IPS DF 6.9 (cell line): ENCODE measurements at regions not wholly inside any gene's neighbourhood (a gene's known extent, or its start where the extent isn't known, plus 50 kb on each side); places are given as distances from the start of the nearest gene placed in this dataset.

ENCODE experiments used
- DNase-seq: peaks from one replicate; pipeline ENCODE4 v3.0.0-alpha.2; 2013; ENCODE audit warnings: low read depth, low spot score
- H3K27ac ChIP-seq: one replicate; pipeline ENCODE4 v1.5.1; 2013; ENCODE audit warnings: low read length, control low read depth
- H3K27me3 ChIP-seq: 2 replicates; pipeline ENCODE4 v1.6.1; 2013; ENCODE audit warnings: mild to moderate bottlenecking, low read length; ENCODE audit not compliant: control insufficient read depth, insufficient read depth
- H3K36me3 ChIP-seq: 2 replicates; pipeline ENCODE4 v1.6.1; 2013; ENCODE audit warnings: low read length; ENCODE audit not compliant: control insufficient read depth, insufficient read depth
- H3K4me1 ChIP-seq: 2 replicates; pipeline ENCODE4 v1.6.1; 2013; ENCODE audit warnings: low read length; ENCODE audit not compliant: control insufficient read depth, insufficient read depth
- H3K4me3 ChIP-seq: 2 replicates; pipeline ENCODE4 v1.5.1; 2013; ENCODE audit warnings: mild to moderate bottlenecking, low read length
- H3K9me3 ChIP-seq: 2 replicates; pipeline ENCODE4 v1.6.1; 2013; ENCODE audit warnings: low read length, inconsistent platforms; ENCODE audit not compliant: control insufficient read depth, insufficient read depth
- WGBS: extraction: QIAGEN DNeasy Blood & Tissue Kit; methylation state at CpG from one replicate; pipeline ENCODE4 v1.1.7; 2013; ENCODE audit warnings: mixed read lengths, missing lambda C conversion rate; ENCODE audit not compliant: insufficient read length, insufficient coverage; 5-methylcytosine and 5-hydroxymethylcytosine counted together

DNA sequence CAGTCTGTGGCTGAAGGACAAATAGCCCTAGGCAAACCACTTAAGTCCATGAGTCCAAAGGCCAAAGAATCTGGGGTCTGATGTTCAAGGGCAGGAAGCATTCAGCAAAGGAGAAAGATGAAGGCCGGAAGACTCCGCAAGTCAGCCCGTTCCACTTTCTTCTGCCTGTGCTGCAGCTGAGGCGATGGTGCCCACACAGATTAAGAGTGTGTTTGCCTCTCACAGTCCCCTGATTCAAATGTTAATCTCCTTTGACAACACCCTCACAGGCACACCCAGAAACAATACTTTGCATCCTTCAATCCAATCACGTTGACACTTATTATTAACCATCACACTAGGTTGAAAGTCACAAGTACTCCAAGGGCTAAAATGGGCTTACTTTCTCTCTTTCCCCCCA lies 605.4 kb upstream of the GNPDA2 start:
- no peak for DNase-seq
- Histone ChIP-seq H3K27me3 (no peaks in the 10 kb centered on the region), H3K27ac (no peak overlapping the region), H3K36me3 (no peaks in the 10 kb centered on the region), H3K4me1 (no peaks in the 10 kb centered on the region), H3K9me3 (peaks cover 2% of the 10 kb centered on the region), H3K4me3 (no peak overlapping the region)
- WGBS = no CpG with 5 or more reads among the region's 5 CpGs

DNA sequence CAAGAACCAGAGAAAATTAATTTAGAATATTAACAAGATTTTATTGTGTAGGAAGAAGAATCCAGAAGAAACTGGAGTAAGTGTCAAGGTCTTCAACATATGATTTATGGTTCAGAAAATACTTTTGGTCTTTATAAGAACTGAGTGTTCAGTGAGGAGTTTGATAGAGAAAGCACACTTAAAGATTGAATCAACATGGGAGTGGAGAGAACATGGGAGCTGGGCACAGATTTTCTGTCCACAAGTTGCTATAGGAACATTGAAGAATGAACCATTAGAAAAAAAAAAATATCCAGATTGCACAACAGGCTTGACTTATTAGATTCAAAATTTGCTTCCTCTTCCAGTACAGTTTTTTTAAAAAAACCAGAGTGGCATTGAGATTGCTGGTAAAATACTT lies 601.2 kb upstream of the GNPDA2 start:
- Histone ChIP-seq H3K4me3 (no peak overlapping the region), H3K9me3 (peaks cover 2% of the 10 kb centered on the region), H3K27ac (no peak overlapping the region), H3K27me3 (no peaks in the 10 kb centered on the region), H3K36me3 (no peaks in the 10 kb centered on the region), H3K4me1 (no peaks in the 10 kb centered on the region)
- no peak for DNase-seq

DNA sequence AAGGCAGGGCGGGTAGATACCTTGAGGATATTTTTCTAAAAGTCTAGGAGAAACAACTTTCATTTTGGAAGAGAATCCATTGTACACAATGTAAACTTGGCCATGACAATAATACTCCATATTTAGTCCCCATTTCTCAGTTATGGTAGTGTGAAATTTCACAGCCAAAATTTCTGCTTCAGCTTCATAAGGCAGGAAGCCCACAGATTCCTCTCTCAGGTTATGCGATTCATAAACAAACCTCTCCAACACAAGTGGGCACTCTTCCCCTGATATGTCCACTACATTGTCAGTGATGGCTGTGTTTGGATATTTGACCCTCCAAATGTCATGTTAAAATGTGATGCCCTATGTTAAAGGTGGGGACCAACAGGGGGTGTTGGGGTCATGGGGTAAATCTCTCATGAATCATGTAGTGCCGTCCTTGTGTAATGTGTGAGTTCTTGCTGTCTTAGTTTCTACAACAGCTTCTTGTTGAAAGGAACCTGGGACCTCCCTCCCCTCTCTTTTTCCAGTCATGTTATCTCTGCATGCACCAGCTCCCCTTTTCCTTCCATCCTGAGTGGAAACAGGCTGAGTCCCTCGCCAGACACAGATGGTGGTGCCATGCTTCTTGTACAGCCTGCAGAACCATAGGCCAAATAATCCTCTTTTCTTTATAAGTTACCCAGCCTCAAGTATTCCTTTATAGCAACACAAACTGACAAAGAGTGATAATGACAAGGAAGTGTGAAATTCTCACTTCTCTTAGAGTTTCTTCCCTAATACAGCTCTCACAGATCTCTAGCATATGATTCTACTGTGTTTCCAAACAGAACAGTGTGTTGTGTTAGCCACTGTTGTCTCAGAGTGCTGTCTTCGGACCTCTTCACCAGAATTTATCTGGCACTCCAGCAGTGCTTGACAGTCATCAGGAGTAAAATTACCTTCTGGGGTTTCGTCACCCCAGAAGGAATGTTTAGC lies 598.4 kb upstream of the GNPDA2 start:
- no CpG with 5 or more reads among the region's 6 CpGs for WGBS
- no peak overlapping the region for H3K27ac ChIP-seq
- H3K36me3 ChIP-seq = no peaks in the 10 kb centered on the region
- H3K4me3 ChIP-seq = no peak overlapping the region
- no peak for DNase-seq
- H3K9me3 ChIP-seq = no peaks in the 10 kb centered on the region
- H3K27me3 ChIP-seq = no peaks in the 10 kb centered on the region
- H3K4me1 ChIP-seq = no peaks in the 10 kb centered on the region

DNA sequence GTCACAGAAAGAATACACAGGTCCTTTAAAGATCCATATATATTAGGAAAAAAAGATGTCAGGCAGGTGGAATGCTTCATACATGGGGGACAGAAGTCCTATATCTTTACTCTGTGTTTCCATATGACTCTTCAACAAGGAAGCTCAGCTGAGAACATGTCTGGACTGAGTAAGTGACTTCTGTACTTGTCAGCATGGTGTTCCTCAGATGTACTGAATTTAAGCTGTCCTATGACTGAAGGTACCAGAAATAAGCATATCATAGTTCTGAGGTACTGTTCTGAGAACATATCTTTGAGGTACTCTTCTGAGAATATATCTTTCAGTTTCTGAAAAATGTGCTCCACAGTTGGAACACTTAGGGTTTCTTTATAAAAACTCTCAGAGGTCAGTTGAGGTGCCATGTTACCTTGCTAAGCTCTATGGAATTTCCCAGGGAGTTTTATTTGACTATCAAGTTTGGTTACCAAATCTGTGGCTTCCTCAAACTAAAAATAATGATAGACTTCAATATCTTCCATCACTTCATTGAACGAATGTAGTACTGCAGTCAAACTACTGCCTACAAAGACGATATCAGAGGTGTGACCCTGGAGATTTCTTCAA lies 597.2 kb upstream of the GNPDA2 start:
- no peak for DNase-seq
- WGBS = no CpG with 5 or more reads among the region's 2 CpGs
- H3K36me3 ChIP-seq = no peaks in the 10 kb centered on the region
- no peaks in the 10 kb centered on the region for H3K27me3 ChIP-seq
- H3K27ac ChIP-seq = no peak overlapping the region
- no peaks in the 10 kb centered on the region for H3K9me3 ChIP-seq
- H3K4me1 ChIP-seq = no peaks in the 10 kb centered on the region
- H3K4me3 ChIP-seq = no peak overlapping the region

DNA sequence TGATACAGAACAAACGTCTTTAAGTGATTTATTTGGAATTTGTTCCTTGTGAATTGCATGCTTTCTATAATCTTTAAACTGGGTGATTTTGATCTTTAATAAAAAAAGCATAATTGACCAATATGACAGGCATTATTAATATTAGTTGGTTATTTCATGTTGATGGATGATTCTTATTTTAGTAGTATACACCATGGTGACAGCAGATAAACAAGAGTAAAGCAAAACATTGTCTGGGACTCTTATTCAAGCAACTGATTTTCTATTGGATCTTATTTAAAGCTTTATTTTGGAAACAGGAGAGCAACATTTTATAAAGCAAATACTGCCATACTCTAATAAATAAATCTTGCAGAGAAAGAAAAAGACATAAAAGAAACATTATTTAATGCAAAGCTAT lies 591.4 kb upstream of the GNPDA2 start:
- Histone ChIP-seq H3K27ac (no peak overlapping the region), H3K9me3 (no peaks in the 10 kb centered on the region), H3K4me1 (no peaks in the 10 kb centered on the region), H3K36me3 (no peaks in the 10 kb centered on the region), H3K4me3 (no peak overlapping the region), H3K27me3 (no peaks in the 10 kb centered on the region)
- no peak for DNase-seq
- WGBS = no CpG with 5 or more reads among the region's 1 CpG

DNA sequence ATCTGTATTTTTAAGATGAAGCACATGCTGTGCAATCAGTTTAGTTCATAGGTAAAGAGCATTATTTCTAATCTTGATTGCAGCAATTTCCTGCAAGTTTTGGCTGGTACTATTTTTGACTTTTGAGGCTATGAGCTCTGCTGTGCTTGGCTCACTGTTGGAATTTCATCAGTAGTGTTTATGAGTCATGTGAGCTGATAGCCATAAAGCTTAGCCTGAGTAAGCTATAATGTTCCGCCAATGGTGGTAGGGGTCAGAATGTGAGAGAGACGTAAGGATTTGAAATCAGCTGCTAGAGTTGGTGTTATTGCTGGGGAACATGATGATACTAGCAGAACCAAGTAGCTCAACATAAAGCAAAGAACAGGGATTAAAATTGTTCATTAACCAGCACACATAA lies 590.9 kb upstream of the GNPDA2 start:
- H3K9me3 ChIP-seq = no peaks in the 10 kb centered on the region
- H3K27me3 ChIP-seq = no peaks in the 10 kb centered on the region
- WGBS = no CpG with 5 or more reads among the region's 2 CpGs
- no peak overlapping the region for H3K4me3 ChIP-seq
- no peak for DNase-seq
- H3K27ac ChIP-seq = no peak overlapping the region
- no peaks in the 10 kb centered on the region for H3K36me3 ChIP-seq
- H3K4me1 ChIP-seq = no peaks in the 10 kb centered on the region

DNA sequence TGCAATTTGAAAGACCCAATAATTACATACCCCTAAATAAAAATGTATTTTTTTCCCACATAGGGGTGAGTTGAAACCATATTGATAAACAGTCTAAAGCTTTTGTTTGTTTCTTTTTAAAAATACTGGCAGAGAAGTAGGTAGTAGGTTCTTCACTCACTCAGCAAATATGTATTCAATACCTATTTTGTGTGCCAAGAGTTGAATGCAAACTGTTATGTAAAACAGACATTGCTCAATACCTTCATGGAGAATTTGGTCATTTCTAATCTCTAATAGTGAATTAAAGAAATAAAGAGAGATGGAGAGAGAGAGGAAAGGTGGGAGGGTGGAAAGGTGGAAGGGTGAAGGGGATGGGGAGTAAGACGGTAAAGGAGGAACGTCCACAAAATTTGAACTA lies 589.9 kb upstream of the GNPDA2 start:
- H3K27ac ChIP-seq = no peak overlapping the region
- 100% methylated on average over 2 of the region's 2 CpGs for WGBS
- no peaks in the 10 kb centered on the region for H3K36me3 ChIP-seq
- H3K9me3 ChIP-seq = no peaks in the 10 kb centered on the region
- H3K27me3 ChIP-seq = no peaks in the 10 kb centered on the region
- H3K4me3 ChIP-seq = no peak overlapping the region
- H3K4me1 ChIP-seq = no peaks in the 10 kb centered on the region
- no peak for DNase-seq

DNA sequence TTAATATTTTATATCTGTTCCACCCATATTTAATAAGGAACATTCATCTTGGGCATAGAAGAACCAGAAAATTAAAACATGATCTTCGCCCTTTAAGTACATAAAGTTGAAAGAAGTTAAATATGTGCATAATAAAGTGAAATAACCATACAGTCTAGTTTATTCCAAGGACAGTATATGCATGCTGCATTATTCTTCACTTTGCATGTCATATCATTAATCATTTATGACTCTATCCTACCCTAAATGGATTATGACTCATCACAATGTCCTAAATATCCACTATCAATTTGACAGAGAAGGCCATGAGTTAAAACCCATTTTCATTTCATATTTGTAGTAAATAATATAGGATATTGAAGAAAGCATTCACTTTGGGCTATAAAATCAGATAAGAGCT lies 576.5 kb upstream of the GNPDA2 start:
- no CpG with 5 or more reads among the region's 1 CpG for WGBS
- Histone ChIP-seq H3K27me3 (no peaks in the 10 kb centered on the region), H3K4me3 (no peak overlapping the region), H3K4me1 (no peaks in the 10 kb centered on the region), H3K9me3 (no peaks in the 10 kb centered on the region), H3K27ac (no peak overlapping the region), H3K36me3 (no peaks in the 10 kb centered on the region)
- DNase-seq = no peak

DNA sequence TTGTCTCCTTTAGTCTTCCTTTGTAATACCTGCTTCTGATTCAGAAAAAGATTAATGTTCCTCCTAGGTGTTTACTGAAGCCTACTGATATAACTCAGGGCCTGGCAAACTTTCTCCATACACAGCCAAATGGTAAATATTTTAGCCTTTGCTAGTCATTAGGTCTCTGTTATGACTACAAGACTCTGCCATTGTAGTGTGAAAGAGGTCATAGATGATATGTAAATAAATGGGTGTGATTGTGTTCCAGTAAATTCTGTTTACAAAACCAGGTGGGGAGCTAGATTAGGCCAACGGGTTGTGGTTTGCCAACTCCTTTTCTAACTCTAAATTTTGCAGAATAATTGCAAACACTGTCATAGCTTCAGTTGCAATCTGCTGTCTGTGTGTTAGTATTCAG lies 568.1 kb upstream of the GNPDA2 start:
- Histone ChIP-seq H3K4me1 (no peaks in the 10 kb centered on the region), H3K4me3 (no peak overlapping the region), H3K9me3 (0 out of 2 replicates have a peak, but pooled peaks cover 1% of the 10 kb centered on the region), H3K27me3 (no peaks in the 10 kb centered on the region), H3K36me3 (no peaks in the 10 kb centered on the region), H3K27ac (no peak overlapping the region)
- DNase-seq = no peak
- no CpG with 5 or more reads among the region's 1 CpG for WGBS

DNA sequence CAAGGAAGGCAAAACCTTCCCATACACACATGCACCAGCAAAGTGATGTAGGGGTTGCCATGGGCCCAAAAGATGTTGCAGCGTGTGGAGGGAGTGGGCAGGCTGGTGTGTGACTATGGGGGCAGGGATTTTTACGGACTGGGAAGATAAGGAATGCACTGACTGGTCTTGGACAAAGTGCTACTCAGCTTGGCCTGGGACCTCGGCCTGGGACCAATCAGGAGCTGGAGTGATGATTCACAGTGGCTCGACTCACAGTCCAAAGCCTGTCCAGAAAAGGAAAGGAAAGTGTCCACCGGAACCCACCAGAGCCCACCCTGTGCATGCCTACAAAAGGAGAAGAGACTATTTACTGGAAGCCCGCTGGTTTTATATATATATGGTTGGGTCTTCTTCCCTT lies 567.0 kb upstream of the GNPDA2 start:
- Histone ChIP-seq H3K4me3 (no peak overlapping the region), H3K27me3 (no peaks in the 10 kb centered on the region), H3K4me1 (no peaks in the 10 kb centered on the region), H3K9me3 (0 out of 2 replicates have a peak, but pooled peaks cover 1% of the 10 kb centered on the region), H3K36me3 (no peaks in the 10 kb centered on the region), H3K27ac (no peak overlapping the region)
- DNase-seq = no peak
- no CpG with 5 or more reads among the region's 6 CpGs for WGBS
